Prostate gland (tissue), 2 donors: ENCODE measurements at regions not wholly inside any gene's neighbourhood (a gene's known extent, or its start where the extent isn't known, plus 50 kb on each side); places are given as distances from the start of the nearest gene placed in this dataset.

Experiments used
- DNase-seq: peaks from one replicate; pipeline ENCODE4 v3.0.0-alpha.2; 2019; ENCODE audit warnings: low spot score
- H3K27ac ChIP-seq, 2 donors: fragments of 200-600 bp; sonication (generic); 2 replicates each; pipeline ENCODE4 v1.5.1; 2017 to 2019
- H3K27me3 ChIP-seq: fragments of 200-600 bp; sonication (generic); replicated peaks from 2 replicates; pipeline ENCODE4 v1.5.1; 2019; ENCODE audit not compliant: insufficient read depth
- H3K36me3 ChIP-seq, 2 donors: fragments of 200-600 bp; sonication (generic); 1 replicate in 1 of 2; 2 replicates in 1 of 2; pipeline versions ENCODE4 v1.5.1 to v1.8.1; 2017 to 2019
- H3K4me1 ChIP-seq: fragments of 200-600 bp; sonication (generic); replicated peaks from 2 replicates; pipeline ENCODE4 v1.5.1; 2019
- H3K4me3 ChIP-seq, 2 donors: fragments of 200-600 bp; sonication (generic); 2 replicates each; pipeline ENCODE4 v1.5.1; 2017 to 2019
- H3K9me3 ChIP-seq: fragments of 200-600 bp; sonication (generic); 2 replicates; pipeline ENCODE4 v1.5.1; 2017
- POLR2A ChIP-seq: fragments of 450-650 bp; IDR thresholded peaks from one replicate; pipeline ENCODE4 v1.6.1; 2016; ENCODE audit warnings: antibody characterized with exemption, mild to moderate bottlenecking
- POLR2AphosphoS5 ChIP-seq: sonication (generic); formaldehyde crosslinking; IDR thresholded peaks from one replicate; pipeline ENCODE4 v1.6.1; 2017; ENCODE audit warnings: antibody characterized with exemption
- WGBS: methylation state at CpG from one replicate; pipeline ENCODE4 v1.1.5; 2018; 5-methylcytosine and 5-hydroxymethylcytosine counted together
- intact Hi-C: fragments of 100-400 bp; cut with DNase I; formaldehyde crosslinking; loops from one replicate; pipeline ENCODE4 v1.14.2; 2022
- TF ChIP-seq, protein P1 (sequence below), 4 experiments: fragments of 200-600 bp in 2 of 4; fragments of 450-650 bp in 2 of 4; sonication (generic) in 2 of 4; IDR thresholded peaks; 1 replicate in 3 of 4; 2 replicates in 1 of 4; pipeline ENCODE4 v1.5.1; 2016 to 2019; ENCODE audit warnings: antibody characterized with exemption in 4 of 4, mild to moderate bottlenecking in 2 of 4, moderate library complexity in 2 of 4

DNA sequence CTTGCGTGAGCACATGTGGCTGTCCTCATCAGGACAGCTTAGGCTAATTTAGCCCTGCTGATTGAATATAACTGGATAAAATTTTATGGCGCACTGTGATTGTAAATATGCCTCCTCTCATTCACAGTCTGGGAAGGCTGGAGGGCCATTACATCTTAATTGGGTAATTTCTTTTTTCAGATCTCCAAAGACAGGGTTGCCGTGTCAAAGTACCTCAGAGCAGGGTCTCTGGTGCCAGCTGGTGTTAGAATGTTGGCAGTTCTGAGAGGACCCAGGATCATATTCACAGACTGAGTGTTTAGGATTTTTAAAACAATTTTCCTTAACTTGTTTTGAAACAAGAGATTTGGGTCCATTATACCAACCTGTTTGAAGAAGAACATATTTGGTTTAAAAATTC is 455.7 kb upstream of the TLE4 start:
- H3K27me3 ChIP-seq = no peaks in the 10 kb centered on the region
- TF ChIP-seq POLR2AphosphoS5 = no peak
- 83% methylated on average over 3 of the region's 3 CpGs for WGBS
- no peak for DNase-seq
- H3K4me3 ChIP-seq = no peak overlapping the region
- H3K27ac ChIP-seq = no peak overlapping the region
- H3K4me1 ChIP-seq = no peaks in the 10 kb centered on the region
- no peaks in the 10 kb centered on the region for H3K36me3 ChIP-seq
- intact Hi-C loops = no loop called here
- H3K9me3 ChIP-seq = no peaks in the 10 kb centered on the region

DNA sequence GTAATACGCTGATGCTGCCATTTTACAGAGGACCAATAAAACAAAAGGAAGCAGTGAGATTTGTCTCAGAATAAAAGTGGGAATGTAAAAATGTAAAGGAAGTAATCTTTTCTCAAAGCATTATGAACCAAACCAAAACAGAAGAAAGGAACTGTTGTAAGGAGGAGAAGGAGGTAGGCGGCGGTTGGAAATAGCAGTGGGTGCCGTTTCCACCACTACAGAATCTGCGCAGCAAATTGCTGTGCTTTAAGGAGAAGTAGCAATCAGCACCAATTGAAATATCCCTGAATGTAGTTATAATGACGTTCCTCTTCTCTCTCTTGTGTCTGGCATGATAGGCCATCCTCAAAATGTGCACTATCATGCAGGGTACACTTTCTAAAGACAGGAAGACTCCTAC is 455.1 kb upstream of the TLE4 start:
- no peaks in the 10 kb centered on the region for H3K36me3 ChIP-seq
- no peaks in the 10 kb centered on the region for H3K27me3 ChIP-seq
- H3K27ac ChIP-seq = no peak overlapping the region
- H3K9me3 ChIP-seq = no peaks in the 10 kb centered on the region
- no peaks in the 10 kb centered on the region for H3K4me1 ChIP-seq
- TF ChIP-seq, protein P1, sequence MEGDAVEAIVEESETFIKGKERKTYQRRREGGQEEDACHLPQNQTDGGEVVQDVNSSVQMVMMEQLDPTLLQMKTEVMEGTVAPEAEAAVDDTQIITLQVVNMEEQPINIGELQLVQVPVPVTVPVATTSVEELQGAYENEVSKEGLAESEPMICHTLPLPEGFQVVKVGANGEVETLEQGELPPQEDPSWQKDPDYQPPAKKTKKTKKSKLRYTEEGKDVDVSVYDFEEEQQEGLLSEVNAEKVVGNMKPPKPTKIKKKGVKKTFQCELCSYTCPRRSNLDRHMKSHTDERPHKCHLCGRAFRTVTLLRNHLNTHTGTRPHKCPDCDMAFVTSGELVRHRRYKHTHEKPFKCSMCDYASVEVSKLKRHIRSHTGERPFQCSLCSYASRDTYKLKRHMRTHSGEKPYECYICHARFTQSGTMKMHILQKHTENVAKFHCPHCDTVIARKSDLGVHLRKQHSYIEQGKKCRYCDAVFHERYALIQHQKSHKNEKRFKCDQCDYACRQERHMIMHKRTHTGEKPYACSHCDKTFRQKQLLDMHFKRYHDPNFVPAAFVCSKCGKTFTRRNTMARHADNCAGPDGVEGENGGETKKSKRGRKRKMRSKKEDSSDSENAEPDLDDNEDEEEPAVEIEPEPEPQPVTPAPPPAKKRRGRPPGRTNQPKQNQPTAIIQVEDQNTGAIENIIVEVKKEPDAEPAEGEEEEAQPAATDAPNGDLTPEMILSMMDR (IDR thresholded peaks at IDR 0.05) = no peak
- TF ChIP-seq POLR2A = no peak
- no peak for TF ChIP-seq POLR2AphosphoS5
- WGBS = 91% methylated on average over 6 of the region's 6 CpGs
- intact Hi-C loops = no loop called here
- H3K4me3 ChIP-seq = no peak overlapping the region
- DNase-seq = no peak

DNA sequence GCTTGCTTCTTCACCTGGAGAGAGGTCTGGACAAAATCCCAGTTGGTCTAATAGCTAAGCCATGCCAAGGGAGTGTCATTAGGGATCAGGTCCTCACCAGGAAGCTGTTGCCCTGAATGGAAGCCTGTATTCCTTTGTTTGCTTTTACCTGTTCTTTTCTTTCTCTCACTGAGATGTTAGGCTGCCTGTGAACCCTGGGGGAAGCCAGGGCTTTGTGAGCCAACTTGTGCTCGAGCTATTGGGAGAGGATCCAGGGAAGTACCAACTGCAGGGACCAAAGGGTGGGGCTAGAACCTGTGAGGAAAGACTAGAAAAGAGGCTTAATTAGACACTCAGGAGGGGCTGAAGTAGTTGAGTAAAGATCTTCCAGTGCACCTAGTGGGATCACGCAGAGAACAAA is 451.2 kb upstream of the TLE4 start:
- no peaks in the 10 kb centered on the region for H3K27me3 ChIP-seq
- intact Hi-C loops = no loop called here
- no peak overlapping the region for H3K4me3 ChIP-seq
- H3K9me3 ChIP-seq = no peaks in the 10 kb centered on the region
- H3K36me3 ChIP-seq = no peaks in the 10 kb centered on the region
- H3K27ac ChIP-seq = no peak overlapping the region
- peak; percentile 39 for DNase-seq
- TF ChIP-seq, protein P1 (IDR thresholded peaks at IDR 0.05) = no peak
- no peak for TF ChIP-seq POLR2A
- TF ChIP-seq POLR2AphosphoS5 = no peak
- no peaks in the 10 kb centered on the region for H3K4me1 ChIP-seq
- 16% methylated on average over 2 of the region's 2 CpGs for WGBS

DNA sequence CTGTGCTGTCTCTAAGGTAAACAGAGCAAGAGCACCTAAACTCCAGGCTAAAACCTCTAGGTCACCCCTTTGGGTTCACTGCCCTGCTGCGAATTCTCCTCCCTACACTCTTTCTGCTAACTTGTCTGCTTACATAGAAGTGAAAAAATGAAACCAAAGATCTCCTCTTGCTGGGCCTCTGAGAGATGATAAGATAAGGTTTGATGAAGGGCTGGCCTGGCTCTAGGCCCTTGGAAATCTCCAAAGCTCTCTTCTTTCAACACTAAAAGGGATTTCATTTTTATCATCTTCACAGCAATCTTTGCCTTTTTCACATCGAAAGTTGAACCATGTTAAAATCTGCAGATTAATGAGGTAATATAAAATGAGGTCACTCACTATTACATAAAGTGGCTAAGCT is 450.8 kb upstream of the TLE4 start:
- Histone ChIP-seq H3K4me3 (no peak overlapping the region), H3K27ac (no peak overlapping the region), H3K36me3 (no peaks in the 10 kb centered on the region), H3K9me3 (no peaks in the 10 kb centered on the region), H3K4me1 (no peaks in the 10 kb centered on the region), H3K27me3 (no peaks in the 10 kb centered on the region)
- intact Hi-C loops = no loop called here
- no peak for DNase-seq
- no peak for TF ChIP-seq POLR2A
- no peak for TF ChIP-seq POLR2AphosphoS5
- TF ChIP-seq, protein P1 (IDR thresholded peaks at IDR 0.05) = no peak
- WGBS = 33% methylated on average over 2 of the region's 2 CpGs

DNA sequence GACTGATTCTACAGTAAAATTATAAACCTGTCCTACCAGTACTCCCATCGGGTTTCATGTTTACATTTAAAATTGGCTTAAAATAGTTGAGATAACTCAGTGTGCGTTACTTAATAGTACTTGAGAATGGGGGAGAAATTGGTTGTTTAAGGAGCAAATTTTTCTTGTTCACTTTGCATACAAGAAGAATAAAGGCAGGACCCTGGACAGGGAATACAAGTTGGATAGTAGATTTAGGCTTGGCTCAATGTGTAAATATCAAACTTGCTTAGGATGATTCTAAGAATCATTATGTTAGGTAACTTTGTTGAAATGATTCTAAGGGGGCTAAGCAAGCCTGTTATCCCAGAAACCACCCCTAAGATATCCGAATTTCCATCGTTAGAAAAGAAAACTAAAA is 448.4 kb upstream of the TLE4 start:
- no peak overlapping the region for H3K4me3 ChIP-seq
- H3K27ac ChIP-seq = no peak overlapping the region
- no peaks in the 10 kb centered on the region for H3K27me3 ChIP-seq
- no peaks in the 10 kb centered on the region for H3K4me1 ChIP-seq
- DNase-seq = no peak
- WGBS = 59% methylated on average over 4 of the region's 4 CpGs
- intact Hi-C loops = no loop called here
- H3K9me3 ChIP-seq = no peaks in the 10 kb centered on the region
- no peaks in the 10 kb centered on the region for H3K36me3 ChIP-seq
- TF ChIP-seq POLR2A (no peak), POLR2AphosphoS5 (no peak)
- TF ChIP-seq, protein P1 (IDR thresholded peaks at IDR 0.05) = no peak
